Stomach (tissue), 4 donors: ENCODE measurements at regions not wholly inside any gene's neighbourhood (a gene's known extent, or its start where the extent isn't known, plus 50 kb on each side); places are given as distances from the start of the nearest gene placed in this dataset.

Experiments used
- CTCF ChIP-seq, 7 experiments: fragments of 450-650 bp in 4 of 7; fragments of 200-600 bp in 3 of 7; sonication (generic) in 3 of 7; IDR thresholded peaks; one replicate each; pipeline ENCODE4 v1.5.1; 2016 to 2019; ENCODE audit warnings: antibody characterized with exemption in 7 of 7, control low read depth in 2 of 7, mild to moderate bottlenecking in 1 of 7
- EP300 ChIP-seq: sonication (generic); formaldehyde crosslinking; IDR thresholded peaks from one replicate; pipeline ENCODE4 v1.6.1; 2017; ENCODE audit warnings: antibody characterized with exemption
- POLR2A ChIP-seq, 4 donors: fragments of 450-650 bp; IDR thresholded peaks; one replicate each; pipeline ENCODE4 v1.6.1; 2016; ENCODE audit warnings: antibody characterized with exemption in 4 of 4, control low read depth in 2 of 4, mild to moderate bottlenecking in 1 of 4, moderate library complexity in 1 of 4
- POLR2AphosphoS5 ChIP-seq, 3 donors: sonication (generic); formaldehyde crosslinking; IDR thresholded peaks; one replicate each; pipeline ENCODE4 v1.6.1; 2016; ENCODE audit warnings: antibody characterized with exemption in 3 of 3

GRCh38 chr12:116465856-116466255 is 93.3 kb upstream of the MAP1LC3B2 start:
- no peak for TF ChIP-seq CTCF (IDR thresholded peaks at IDR 0.05)
- TF ChIP-seq POLR2AphosphoS5 (IDR thresholded peaks at IDR 0.05), result no peak
- no peak for TF ChIP-seq POLR2A (IDR thresholded peaks at IDR 0.05)
- TF ChIP-seq EP300, result no peak
